ENCODE measurements at regions not wholly inside any gene's neighbourhood (a gene's known extent, or its start where the extent isn't known, plus 50 kb on each side); places are given as distances from the start of the nearest gene placed in this dataset.

- H3K9me3 ChIP-seq (ENCODE audit: severe bottlenecking) = no peaks in the 10 kb centered on the region
- H3K27me3 ChIP-seq (ENCODE audit: insufficient read depth, poor library complexity, severe bottlenecking) = no peaks in the 10 kb centered on the region
- no peak overlapping the region for H3K4me3 ChIP-seq (ENCODE audit: severe bottlenecking)
- no peak overlapping the region for H3K27ac ChIP-seq (ENCODE audit: poor library complexity, severe bottlenecking)
- H3K4me1 ChIP-seq (ENCODE audit: insufficient read depth, poor library complexity, severe bottlenecking) = no peaks in the 10 kb centered on the region
- ATAC-seq (ENCODE audit: low read depth) (no peak), DNase-seq (ENCODE audit: low spot score) (no peak)
- no peak for TF ChIP-seq CTCF (IDR thresholded peaks at IDR 0.05; ENCODE audit: poor library complexity, severe bottlenecking)
- H3K36me3 ChIP-seq (ENCODE audit: low read depth) = no peaks in the 10 kb centered on the region
Measured at GRCh38 chr6:156258981-156259380, 518.2 kb upstream of the ARID1B start.

DNA sequence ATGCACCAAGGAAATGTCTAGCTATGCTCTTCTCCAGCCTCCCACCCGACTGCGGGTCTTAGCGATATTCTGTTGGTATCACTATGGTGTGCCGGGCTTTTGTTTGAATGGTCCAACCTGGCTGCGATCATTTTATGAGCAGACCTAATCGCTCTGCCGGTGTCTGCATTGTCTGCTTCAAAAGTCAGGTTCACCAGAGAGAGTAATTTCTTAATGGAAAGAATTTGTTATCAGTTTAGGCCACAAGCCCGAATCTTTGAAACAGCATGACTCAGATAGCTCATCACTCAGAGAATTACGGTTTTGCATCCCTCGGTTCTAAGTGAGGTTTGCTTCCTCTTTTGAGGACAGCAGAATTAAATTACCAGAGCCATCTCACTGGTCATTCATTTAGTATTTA lies 521.0 kb upstream of the ARID1B start:
- Histone ChIP-seq H3K4me1 (ENCODE audit: insufficient read depth, poor library complexity, severe bottlenecking) (no peaks in the 10 kb centered on the region), H3K36me3 (ENCODE audit: low read depth) (no peaks in the 10 kb centered on the region), H3K27ac (ENCODE audit: poor library complexity, severe bottlenecking) (no peak overlapping the region), H3K9me3 (ENCODE audit: severe bottlenecking) (no peaks in the 10 kb centered on the region), H3K27me3 (ENCODE audit: insufficient read depth, poor library complexity, severe bottlenecking) (no peaks in the 10 kb centered on the region), H3K4me3 (ENCODE audit: severe bottlenecking) (no peak overlapping the region)
- TF ChIP-seq CTCF (IDR thresholded peaks at IDR 0.05; ENCODE audit: poor library complexity, severe bottlenecking) = no peak
- DNase-seq (ENCODE audit: low spot score) (no peak), ATAC-seq (ENCODE audit: low read depth) (no peak)

DNA sequence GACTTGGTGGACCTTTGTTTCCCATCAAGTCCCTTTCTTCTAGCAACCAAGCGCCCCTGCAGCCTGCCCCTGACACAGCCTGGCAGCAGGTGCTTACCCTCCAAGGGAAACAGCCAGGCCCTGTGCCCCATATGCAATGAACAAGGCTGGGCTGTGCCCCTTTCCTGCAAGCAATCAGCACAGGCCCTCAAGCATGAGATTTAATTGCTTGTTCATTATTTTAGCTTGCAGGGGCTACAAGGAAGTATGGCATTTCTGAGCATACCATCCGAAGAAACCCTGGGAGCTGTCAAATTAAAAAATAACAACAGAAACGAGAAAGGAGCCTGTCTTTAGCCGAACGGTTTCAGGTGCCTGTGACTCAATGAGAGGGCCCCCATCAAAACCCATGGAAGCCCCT lies 522.9 kb upstream of the ARID1B start:
- Histone ChIP-seq H3K4me1 (ENCODE audit: insufficient read depth, poor library complexity, severe bottlenecking) (no peaks in the 10 kb centered on the region), H3K4me3 (ENCODE audit: severe bottlenecking) (no peak overlapping the region), H3K27ac (ENCODE audit: poor library complexity, severe bottlenecking) (no peak overlapping the region), H3K36me3 (ENCODE audit: low read depth) (no peaks in the 10 kb centered on the region), H3K27me3 (ENCODE audit: insufficient read depth, poor library complexity, severe bottlenecking) (no peaks in the 10 kb centered on the region), H3K9me3 (ENCODE audit: severe bottlenecking) (no peaks in the 10 kb centered on the region)
- DNase-seq (ENCODE audit: low spot score) (no peak), ATAC-seq (ENCODE audit: low read depth) (no peak)
- no peak for TF ChIP-seq CTCF (IDR thresholded peaks at IDR 0.05; ENCODE audit: poor library complexity, severe bottlenecking)

DNA sequence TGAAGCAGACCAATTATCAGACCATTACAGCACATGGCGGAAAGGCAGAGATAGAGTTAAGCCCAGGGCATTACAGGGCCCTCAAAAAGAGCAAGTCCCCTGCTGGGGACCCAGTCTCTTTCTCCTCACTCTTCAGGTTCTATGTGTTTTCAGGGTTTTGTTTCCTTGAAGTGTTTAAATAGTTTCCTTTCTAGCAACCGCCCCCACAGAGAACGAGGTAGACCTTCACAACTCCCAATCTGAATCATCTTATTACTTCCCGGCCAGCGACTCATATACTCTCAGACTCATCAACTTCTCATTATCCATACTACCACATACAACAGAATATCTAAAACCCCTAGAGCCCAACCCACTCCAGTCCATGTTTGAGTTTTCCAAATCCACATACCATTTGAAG lies 526.6 kb upstream of the ARID1B start:
- DNase-seq (ENCODE audit: low spot score) = no peak
- H3K27ac ChIP-seq (ENCODE audit: poor library complexity, severe bottlenecking) = no peak overlapping the region
- no peak overlapping the region for H3K4me3 ChIP-seq (ENCODE audit: severe bottlenecking)
- ATAC-seq (ENCODE audit: low read depth) = no peak; the same call in 2 of the 3 replicates
- no peaks in the 10 kb centered on the region for H3K9me3 ChIP-seq (ENCODE audit: severe bottlenecking)
- H3K27me3 ChIP-seq (ENCODE audit: insufficient read depth, poor library complexity, severe bottlenecking) = no peaks in the 10 kb centered on the region
- no peak for TF ChIP-seq CTCF (IDR thresholded peaks at IDR 0.05; ENCODE audit: poor library complexity, severe bottlenecking)
- H3K4me1 ChIP-seq (ENCODE audit: insufficient read depth, poor library complexity, severe bottlenecking) = no peaks in the 10 kb centered on the region
- no peaks in the 10 kb centered on the region for H3K36me3 ChIP-seq (ENCODE audit: low read depth)

DNA sequence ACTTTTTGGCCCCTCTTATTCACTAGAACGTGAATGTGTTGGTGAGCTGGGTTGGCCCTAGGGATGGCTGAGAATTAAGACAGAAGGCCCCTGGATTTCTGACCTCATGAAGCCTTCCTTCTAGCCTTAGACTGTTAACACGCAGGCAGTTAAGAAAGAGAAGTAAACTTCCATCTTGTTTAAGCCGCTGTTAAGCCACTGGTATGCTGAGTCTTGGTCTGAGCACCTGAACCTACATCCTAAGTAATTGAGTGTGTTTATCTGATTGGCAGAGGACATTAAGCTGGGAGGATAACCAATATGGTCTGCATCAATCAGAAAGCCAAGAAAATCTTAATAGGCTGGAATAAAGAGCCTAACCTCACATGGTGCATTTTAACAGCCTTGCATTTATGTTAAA lies 535.0 kb upstream of the ARID1B start:
- Histone ChIP-seq H3K4me1 (ENCODE audit: insufficient read depth, poor library complexity, severe bottlenecking) (no peaks in the 10 kb centered on the region), H3K9me3 (ENCODE audit: severe bottlenecking) (no peaks in the 10 kb centered on the region), H3K27me3 (ENCODE audit: insufficient read depth, poor library complexity, severe bottlenecking) (no peaks in the 10 kb centered on the region), H3K27ac (ENCODE audit: poor library complexity, severe bottlenecking) (no peak overlapping the region), H3K4me3 (ENCODE audit: severe bottlenecking) (no peak overlapping the region), H3K36me3 (ENCODE audit: low read depth) (no peaks in the 10 kb centered on the region)
- ATAC-seq (ENCODE audit: low read depth) (no peak), DNase-seq (ENCODE audit: low spot score) (no peak)
- no peak for TF ChIP-seq CTCF (IDR thresholded peaks at IDR 0.05; ENCODE audit: poor library complexity, severe bottlenecking)

Data from RWPE2 (cell line).